Large intestine (tissue), 3 donors: ENCODE measurements at regions not wholly inside any gene's neighbourhood (a gene's known extent, or its start where the extent isn't known, plus 50 kb on each side); places are given as distances from the start of the nearest gene placed in this dataset.

Experiments used
- DNase-seq, 2 donors: peaks; one replicate each; pipeline versions ENCODE4 v3.0.0 to v3.0.0-alpha.2; 2013
- H3K27ac ChIP-seq: one replicate; pipeline ENCODE4 v1.5.1; 2013; ENCODE audit warnings: low read length
- H3K27me3 ChIP-seq: 2 replicates; pipeline ENCODE4 v1.6.1; 2013; ENCODE audit warnings: low read length; ENCODE audit not compliant: control insufficient read depth, insufficient read depth
- H3K36me3 ChIP-seq: 2 replicates; pipeline ENCODE4 v1.6.1; 2013; ENCODE audit warnings: low read length; ENCODE audit not compliant: control insufficient read depth, insufficient read depth
- H3K4me1 ChIP-seq: one replicate; pipeline ENCODE4 v1.6.1; 2013; ENCODE audit warnings: low read length; ENCODE audit not compliant: control insufficient read depth, insufficient read depth
- H3K4me3 ChIP-seq: one replicate; pipeline ENCODE4 v1.5.1; 2013; ENCODE audit warnings: low read length
- H3K9me3 ChIP-seq: one replicate; pipeline ENCODE4 v1.6.1; 2013; ENCODE audit warnings: mild to moderate bottlenecking, low read depth, low read length, moderate library complexity; ENCODE audit not compliant: control insufficient read depth
- WGBS: methylation state at CpG from one replicate; pipeline ENCODE4 v1.1.5; 2013; ENCODE audit warnings: low lambda C conversion rate; ENCODE audit not compliant: insufficient coverage; 5-methylcytosine and 5-hydroxymethylcytosine counted together

GRCh38 chrX:9164533-9165426 is 130.9 kb upstream of the FAM9B start:
- no peaks in the 10 kb centered on the region for H3K36me3 ChIP-seq

DNA sequence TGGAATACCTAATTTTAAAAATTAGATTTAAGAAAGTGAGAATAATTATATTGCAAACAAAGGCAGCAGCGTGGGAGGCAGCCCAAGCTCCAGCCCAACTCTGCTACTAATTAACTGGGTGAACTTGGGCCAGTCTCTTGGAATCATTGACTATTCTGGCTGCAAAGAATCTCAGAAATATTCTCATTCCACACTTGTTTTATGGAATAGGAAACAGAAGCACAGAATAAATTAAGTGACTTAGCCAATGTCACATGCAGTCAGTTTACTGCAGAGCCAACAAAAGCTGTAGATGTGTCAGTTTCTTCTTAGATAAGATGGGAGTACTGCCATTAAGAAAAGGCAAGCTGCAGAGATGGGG is 132.6 kb upstream of the FAM9B start:
- no peaks in the 10 kb centered on the region for H3K36me3 ChIP-seq
- no CpG with 5 or more reads among the region's 1 CpG for WGBS
- H3K9me3 ChIP-seq = no peaks in the 10 kb centered on the region
- no peak overlapping the region for H3K4me3 ChIP-seq
- no peak overlapping the region for H3K27ac ChIP-seq
- no peaks in the 10 kb centered on the region for H3K27me3 ChIP-seq
- DNase-seq = no peak
- H3K4me1 ChIP-seq = no peaks in the 10 kb centered on the region

More at GRCh38 chrX:9164533-9165426, 130.9 kb upstream of the FAM9B start:
- DNase-seq = no peak
- H3K27me3 ChIP-seq = no peaks in the 10 kb centered on the region
- no peak overlapping the region for H3K4me3 ChIP-seq
- H3K4me1 ChIP-seq = no peaks in the 10 kb centered on the region
- H3K27ac ChIP-seq = no peak overlapping the region
- no peaks in the 10 kb centered on the region for H3K9me3 ChIP-seq
- 100% methylated on average over 1 of the region's 11 CpGs for WGBS

DNA sequence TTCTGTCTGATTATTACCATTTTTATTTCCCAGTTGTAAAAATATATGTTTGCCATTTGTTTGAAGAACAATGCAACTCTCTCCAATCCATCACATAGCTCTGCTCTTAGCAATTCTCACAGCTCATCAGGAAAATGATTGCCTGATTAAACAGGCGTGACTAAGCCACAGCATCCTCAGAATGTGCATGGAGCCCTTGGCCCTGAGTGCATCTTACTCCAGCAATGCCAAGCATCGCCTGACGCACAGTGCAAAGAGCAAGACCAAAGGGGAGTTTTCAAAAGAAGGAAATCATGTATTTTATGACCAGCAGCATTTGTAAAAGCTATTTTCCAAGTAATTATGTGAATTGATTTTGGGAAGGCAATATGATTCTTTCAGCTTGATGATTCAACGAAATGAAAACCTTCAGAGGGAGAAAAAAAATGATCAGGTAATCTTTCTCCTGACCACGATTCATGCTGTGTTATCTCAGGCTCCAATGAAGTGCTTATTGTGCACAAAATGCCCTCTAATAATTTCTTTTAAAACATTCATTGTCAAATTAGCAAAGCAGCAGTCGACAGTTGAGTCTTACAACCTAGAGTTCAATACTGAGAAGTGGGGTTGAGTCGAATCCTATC is 138.0 kb upstream of the FAM9B start:
- Histone ChIP-seq H3K4me3 (no peak overlapping the region), H3K9me3 (no peaks in the 10 kb centered on the region), H3K4me1 (no peaks in the 10 kb centered on the region), H3K27me3 (no peaks in the 10 kb centered on the region), H3K27ac (no peak overlapping the region), H3K36me3 (no peaks in the 10 kb centered on the region)
- DNase-seq = no peak
- WGBS = no CpG with 5 or more reads among the region's 7 CpGs

DNA sequence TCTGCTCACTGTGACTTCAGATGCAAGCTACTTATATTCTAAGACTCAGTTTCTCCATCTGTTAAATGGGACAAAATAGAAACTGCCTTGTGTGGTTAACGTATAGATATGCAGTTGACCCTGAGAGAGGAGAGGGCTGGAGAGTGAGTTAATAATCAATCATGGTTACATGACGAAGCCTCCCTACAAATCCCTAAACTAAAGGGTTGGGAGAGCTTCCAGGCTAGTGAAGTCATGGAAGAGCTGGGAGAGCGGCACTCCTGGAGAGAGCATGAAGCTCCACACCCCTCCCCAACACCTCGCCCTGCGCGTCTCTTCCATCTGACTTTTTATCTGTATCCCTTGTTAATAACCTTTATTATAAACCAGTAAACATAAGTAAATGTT is 138.5 kb upstream of the FAM9B start:
- Histone ChIP-seq H3K4me3 (no peak overlapping the region), H3K27ac (no peak overlapping the region), H3K4me1 (no peaks in the 10 kb centered on the region), H3K36me3 (no peaks in the 10 kb centered on the region), H3K27me3 (no peaks in the 10 kb centered on the region), H3K9me3 (no peaks in the 10 kb centered on the region)
- DNase-seq = no peak
- no CpG with 5 or more reads among the region's 6 CpGs for WGBS

- H3K36me3 ChIP-seq = no peaks in the 10 kb centered on the region
- H3K9me3 ChIP-seq = no peaks in the 10 kb centered on the region
- no CpG with 5 or more reads among the region's 3 CpGs for WGBS
- no peak overlapping the region for H3K4me3 ChIP-seq
- no peaks in the 10 kb centered on the region for H3K4me1 ChIP-seq
- no peak overlapping the region for H3K27ac ChIP-seq
- DNase-seq = no peak
- no peaks in the 10 kb centered on the region for H3K27me3 ChIP-seq
Observed at GRCh38 chrX:9180623-9181022, 146.7 kb upstream of the FAM9B start.

DNA sequence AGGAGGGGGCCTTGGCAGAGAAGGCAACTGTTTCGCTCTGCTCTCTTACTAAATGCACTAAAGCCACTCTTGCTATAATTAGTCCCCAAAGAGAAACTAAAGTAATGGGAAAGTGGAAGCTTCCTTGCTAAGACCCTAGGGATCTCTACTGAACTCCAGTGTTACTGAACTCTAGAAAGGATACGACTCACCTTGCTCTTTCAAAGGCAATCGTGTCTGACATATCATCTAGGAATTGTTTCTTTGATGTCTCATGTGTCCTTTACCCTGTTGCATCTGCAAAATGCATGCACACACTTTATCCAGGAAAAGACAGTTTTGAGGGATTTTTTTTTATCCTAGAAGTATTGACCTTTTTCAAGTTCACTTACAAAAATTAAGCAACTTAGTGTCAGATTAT is 148.1 kb upstream of the FAM9B start:
- DNase-seq = no peak
- no peaks in the 10 kb centered on the region for H3K27me3 ChIP-seq
- H3K36me3 ChIP-seq = no peaks in the 10 kb centered on the region
- no peak overlapping the region for H3K4me3 ChIP-seq
- H3K9me3 ChIP-seq = no peaks in the 10 kb centered on the region
- WGBS = no CpG with 5 or more reads among the region's 3 CpGs
- no peak overlapping the region for H3K27ac ChIP-seq
- H3K4me1 ChIP-seq = no peaks in the 10 kb centered on the region

DNA sequence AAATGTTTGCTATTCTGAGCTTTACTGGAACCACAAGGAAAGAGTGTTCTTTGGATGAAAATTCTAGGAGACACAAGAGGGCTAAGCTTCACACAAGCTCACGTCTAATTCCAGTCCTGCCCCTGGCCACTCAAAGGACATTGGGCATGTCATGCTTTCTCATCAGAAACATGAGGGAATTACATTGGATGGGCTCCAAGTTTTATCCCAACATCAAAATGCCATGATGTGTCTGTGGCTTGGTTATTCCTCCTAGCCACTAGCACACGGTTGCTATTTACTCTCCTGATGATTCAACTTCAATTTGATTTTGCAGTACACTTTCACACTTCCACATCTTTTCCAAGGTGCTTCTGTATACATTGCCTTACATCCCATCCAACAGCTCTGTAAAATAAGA is 149.6 kb upstream of the FAM9B start:
- DNase-seq = no peak
- Histone ChIP-seq H3K36me3 (no peaks in the 10 kb centered on the region), H3K4me3 (no peak overlapping the region), H3K27me3 (no peaks in the 10 kb centered on the region), H3K9me3 (no peaks in the 10 kb centered on the region), H3K4me1 (no peaks in the 10 kb centered on the region), H3K27ac (no peak overlapping the region)
- WGBS = 100% methylated on average over 1 of the region's 2 CpGs

DNA sequence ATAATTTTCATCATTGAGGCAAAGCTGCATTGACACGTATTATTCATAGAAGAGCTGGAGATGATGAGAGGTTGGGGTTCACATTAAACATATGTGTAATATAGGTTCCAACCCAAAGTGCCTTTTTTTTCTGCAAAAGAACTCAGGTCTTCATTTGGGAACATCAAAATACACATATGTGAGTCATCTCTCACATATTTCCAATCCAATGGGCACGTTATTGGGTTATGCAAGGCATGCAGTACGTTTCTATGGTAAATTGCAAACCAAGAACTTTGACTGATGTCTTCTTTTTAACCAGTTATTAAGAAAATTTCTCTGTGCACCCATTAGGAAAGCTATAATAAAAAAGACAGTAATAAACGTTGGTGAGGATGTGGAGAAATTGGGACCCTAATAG is 150.3 kb upstream of the FAM9B start:
- Histone ChIP-seq H3K27ac (no peak overlapping the region), H3K4me3 (no peak overlapping the region), H3K27me3 (no peaks in the 10 kb centered on the region), H3K36me3 (no peaks in the 10 kb centered on the region), H3K9me3 (no peaks in the 10 kb centered on the region), H3K4me1 (no peaks in the 10 kb centered on the region)
- DNase-seq = no peak
- 73% methylated on average over 3 of the region's 4 CpGs for WGBS

DNA sequence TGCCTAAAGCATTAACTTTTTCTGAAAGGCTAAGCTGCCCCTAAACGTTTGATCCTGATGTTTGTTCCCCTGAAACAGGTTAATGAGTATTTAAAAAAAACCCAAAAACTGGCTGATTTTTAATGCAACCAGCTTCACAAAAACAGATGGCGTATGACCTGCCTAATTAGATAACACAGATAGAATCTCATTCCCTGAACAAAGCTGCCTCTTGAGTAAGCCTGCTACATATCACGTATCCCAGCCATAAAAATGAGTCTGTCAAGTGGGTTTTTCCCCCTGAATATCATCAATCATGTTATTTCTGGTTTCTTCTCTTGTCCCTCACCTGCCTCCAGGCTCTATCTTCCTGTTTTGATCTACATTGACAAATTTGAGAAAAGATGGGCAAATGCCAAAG is 154.2 kb upstream of the FAM9B start:
- H3K36me3 ChIP-seq = no peaks in the 10 kb centered on the region
- no peaks in the 10 kb centered on the region for H3K4me1 ChIP-seq
- H3K9me3 ChIP-seq = no peaks in the 10 kb centered on the region
- WGBS = no CpG with 5 or more reads among the region's 3 CpGs
- no peak overlapping the region for H3K4me3 ChIP-seq
- no peak for DNase-seq
- H3K27ac ChIP-seq = no peak overlapping the region
- H3K27me3 ChIP-seq = no peaks in the 10 kb centered on the region

DNA sequence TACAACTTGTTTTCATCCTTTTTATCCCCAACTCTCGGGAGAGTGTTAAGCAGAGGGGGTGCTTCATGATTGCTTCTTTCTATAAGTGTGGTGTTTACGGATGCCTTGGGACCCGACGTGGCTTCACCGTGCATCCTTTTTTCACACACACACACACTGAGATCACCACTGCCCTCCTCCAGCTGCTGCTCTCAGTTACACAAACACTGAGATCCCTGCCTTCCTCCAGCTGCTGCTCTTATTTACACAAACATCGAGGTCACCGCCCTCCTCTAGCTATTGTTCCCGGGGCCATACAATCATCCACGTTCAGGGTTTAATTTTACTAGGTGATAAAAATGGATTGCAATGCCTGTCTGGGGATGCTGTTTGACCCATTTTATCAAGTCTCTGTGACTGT is 155.4 kb upstream of the FAM9B start:
- WGBS = no CpG with 5 or more reads among the region's 9 CpGs
- H3K27ac ChIP-seq = no peak overlapping the region
- H3K27me3 ChIP-seq = no peaks in the 10 kb centered on the region
- H3K36me3 ChIP-seq = no peaks in the 10 kb centered on the region
- no peaks in the 10 kb centered on the region for H3K9me3 ChIP-seq
- no peak for DNase-seq
- no peaks in the 10 kb centered on the region for H3K4me1 ChIP-seq
- H3K4me3 ChIP-seq = no peak overlapping the region

GRCh38 chrX:9191392-9191791 is 157.5 kb upstream of the FAM9B start:
- Histone ChIP-seq H3K27ac (no peak overlapping the region), H3K36me3 (no peaks in the 10 kb centered on the region), H3K27me3 (no peaks in the 10 kb centered on the region), H3K4me3 (no peak overlapping the region), H3K9me3 (no peaks in the 10 kb centered on the region), H3K4me1 (no peaks in the 10 kb centered on the region)
- no CpG with 5 or more reads among the region's 5 CpGs for WGBS
- DNase-seq = no peak
